ENCODE measurements at regions not wholly inside any gene's neighbourhood (a gene's known extent, or its start where the extent isn't known, plus 50 kb on each side); places are given as distances from the start of the nearest gene placed in this dataset.

GRCh38 chr16:87132361-87133014 is 184.7 kb downstream of the C16orf95 start:
- Mint-ChIP-seq H3K4me1 (peaks cover 76% of the 10 kb centered on the region), H3K36me3 (ENCODE audit: low read depth) (peaks cover 22% of the 10 kb centered on the region), H3K27ac (peak overlapping the region; percentile 66), H3K27me3 (ENCODE audit: low read depth, poor library complexity) (peaks cover 9% of the 10 kb centered on the region), H3K9me3 (peaks cover 20% of the 10 kb centered on the region), H3K4me3 (peak overlapping the region; percentile 47)
- DNase-seq: no peak
- TF ChIP-seq CTCF (IDR thresholded peaks at IDR 0.05): no peak

GRCh38 chr16:87133112-87133850 is 183.9 kb downstream of the C16orf95 start:
- peaks cover 9% of the 10 kb centered on the region for H3K27me3 Mint-ChIP-seq (ENCODE audit: low read depth, poor library complexity)
- peaks cover 73% of the 10 kb centered on the region for H3K4me1 Mint-ChIP-seq
- TF ChIP-seq CTCF (IDR thresholded peaks at IDR 0.05): no peak

GRCh38 chr16:87133966-87134627 is 183.1 kb downstream of the C16orf95 start:
- Mint-ChIP-seq H3K27ac (peak overlapping the region; percentile 33), H3K4me3 (peak overlapping the region; percentile 6), H3K36me3 (ENCODE audit: low read depth) (peaks cover 28% of the 10 kb centered on the region), H3K27me3 (ENCODE audit: low read depth, poor library complexity) (peaks cover 8% of the 10 kb centered on the region), H3K9me3 (peaks cover 22% of the 10 kb centered on the region), H3K4me1 (peaks cover 77% of the 10 kb centered on the region)
- no peak for DNase-seq
- TF ChIP-seq CTCF (IDR thresholded peaks at IDR 0.05): no peak

More at GRCh38 chr16:87133112-87133850, 183.9 kb downstream of the C16orf95 start:
- no peak for DNase-seq
- H3K4me3 Mint-ChIP-seq: peak overlapping the region; percentile 47
- H3K27ac Mint-ChIP-seq: peak overlapping the region; percentile 66
- H3K36me3 Mint-ChIP-seq (ENCODE audit: low read depth): peaks cover 24% of the 10 kb centered on the region
- peaks cover 21% of the 10 kb centered on the region for H3K9me3 Mint-ChIP-seq

- H3K4me3 Mint-ChIP-seq: peak overlapping the region; percentile 48
- no peak for TF ChIP-seq CTCF (IDR thresholded peaks at IDR 0.05)
Measured at GRCh38 chr16:87134628-87134995, 182.6 kb downstream of the C16orf95 start.

GRCh38 chr16:87135246-87136030 is 181.8 kb downstream of the C16orf95 start:
- H3K9me3 Mint-ChIP-seq: peaks cover 27% of the 10 kb centered on the region
- H3K36me3 Mint-ChIP-seq (ENCODE audit: low read depth): peaks cover 26% of the 10 kb centered on the region
- H3K27ac Mint-ChIP-seq: peak overlapping the region; percentile 93
- no peak for DNase-seq
- peaks cover 78% of the 10 kb centered on the region for H3K4me1 Mint-ChIP-seq
- H3K27me3 Mint-ChIP-seq (ENCODE audit: low read depth, poor library complexity): peaks cover 4% of the 10 kb centered on the region
- no peak for TF ChIP-seq CTCF (IDR thresholded peaks at IDR 0.05)
- no peak overlapping the region for H3K4me3 Mint-ChIP-seq

More at GRCh38 chr16:87134628-87134995, 182.6 kb downstream of the C16orf95 start:
- H3K27ac Mint-ChIP-seq: peak overlapping the region; percentile 93
- peaks cover 22% of the 10 kb centered on the region for H3K9me3 Mint-ChIP-seq
- H3K27me3 Mint-ChIP-seq (ENCODE audit: low read depth, poor library complexity): peaks cover 4% of the 10 kb centered on the region
- no peak for DNase-seq
- peaks cover 27% of the 10 kb centered on the region for H3K36me3 Mint-ChIP-seq (ENCODE audit: low read depth)
- H3K4me1 Mint-ChIP-seq: peaks cover 77% of the 10 kb centered on the region

Measured in nephron progenitor cell (in vitro differentiated cells).